DOHH2 (cell line): ENCODE measurements at regions not wholly inside any gene's neighbourhood (a gene's known extent, or its start where the extent isn't known, plus 50 kb on each side); places are given as distances from the start of the nearest gene placed in this dataset.

Experiments used
- H3F3A ChIP-seq: fragments of 200-600 bp; sonication (generic), shearing (Covaris generic); 2 replicates; pipeline ENCODE4 v1.6.0; 2016; ENCODE audit warnings: antibody characterized with exemption, mild to moderate bottlenecking; ENCODE audit not compliant: control insufficient read depth, insufficient read depth
- H3K27ac ChIP-seq: fragments of 200-600 bp; sonication (generic); 2 replicates; pipeline ENCODE4 v1.5.1; 2014; ENCODE audit warnings: low read depth, mild to moderate bottlenecking, low read length, moderate library complexity
- H3K27me3 ChIP-seq: fragments of 200-600 bp; sonication (generic); 2 replicates; pipeline ENCODE4 v1.6.1; 2014; ENCODE audit warnings: mild to moderate bottlenecking, low read length, mixed read lengths; ENCODE audit not compliant: control insufficient read depth
- H3K36me3 ChIP-seq: fragments of 200-600 bp; sonication (generic); 2 replicates; pipeline ENCODE4 v1.6.1; 2014; ENCODE audit warnings: mild to moderate bottlenecking, low read length, moderate library complexity, mixed read lengths; ENCODE audit not compliant: control insufficient read depth
- H3K4me1 ChIP-seq: fragments of 200-600 bp; sonication (generic); 2 replicates; pipeline ENCODE4 v1.6.1; 2014; ENCODE audit warnings: mild to moderate bottlenecking, low read length, mixed read lengths; ENCODE audit not compliant: control insufficient read depth
- H3K4me2 ChIP-seq: fragments of 200-600 bp; sonication (generic); 2 replicates; pipeline ENCODE4 v1.6.0; 2014; ENCODE audit warnings: mild to moderate bottlenecking, low read length, moderate library complexity
- H3K4me3 ChIP-seq: fragments of 200-600 bp; sonication (generic); 2 replicates; pipeline ENCODE4 v1.5.1; 2014; ENCODE audit warnings: mild to moderate bottlenecking, low read length, mixed read lengths
- H3K79me2 ChIP-seq: fragments of 200-600 bp; sonication (generic); 2 replicates; pipeline ENCODE4 v1.6.1; 2014; ENCODE audit warnings: mild to moderate bottlenecking, low read length, mixed read lengths; ENCODE audit not compliant: control insufficient read depth
- H3K9me2 ChIP-seq: fragments of 200-600 bp; sonication (generic); replicated peaks from 2 replicates; pipeline ENCODE4 v1.6.1; 2014; ENCODE audit warnings: mild to moderate bottlenecking, low read length, mixed read lengths; ENCODE audit not compliant: control insufficient read depth
- H3K9me3 ChIP-seq: fragments of 200-600 bp; sonication (generic); 2 replicates; pipeline ENCODE4 v1.6.1; 2014; ENCODE audit warnings: antibody characterized with exemption, low read length, mixed read lengths; ENCODE audit not compliant: control insufficient read depth, insufficient read depth
- H4K20me1 ChIP-seq: fragments of 200-600 bp; sonication (generic); 2 replicates; pipeline ENCODE4 v1.6.0; 2014; ENCODE audit warnings: low read depth, mild to moderate bottlenecking, antibody characterized with exemption, low read length, moderate library complexity; ENCODE audit not compliant: control insufficient read depth, insufficient read depth
- CTCF ChIP-seq: fragments of 200-600 bp; sonication (generic); IDR thresholded peaks from one replicate; pipeline ENCODE4 v1.5.1; 2014; ENCODE audit warnings: antibody characterized with exemption, mild to moderate bottlenecking, low read depth, low read length; ENCODE audit not compliant: poor library complexity, severe bottlenecking
- EZH2phosphoT487 ChIP-seq: fragments of 200-600 bp; sonication (generic); IDR thresholded peaks from 2 replicates; pipeline ENCODE4 v1.6.1; 2017; ENCODE audit warnings: borderline replicate concordance, mild to moderate bottlenecking, antibody characterized with exemption, low read length, moderate library complexity, mixed read lengths

- Histone ChIP-seq H3F3A (no peaks in the 10 kb centered on the region), H3K36me3 (no peaks in the 10 kb centered on the region), H3K27ac (no peak overlapping the region), H3K9me3 (no peaks in the 10 kb centered on the region), H3K4me3 (no peak overlapping the region), H3K79me2 (no peaks in the 10 kb centered on the region), H3K27me3 (no peaks in the 10 kb centered on the region), H4K20me1 (no peaks in the 10 kb centered on the region), H3K9me2 (no peaks in the 10 kb centered on the region), H3K4me1 (no peaks in the 10 kb centered on the region), H3K4me2 (no peak overlapping the region)
- no peak for TF ChIP-seq EZH2phosphoT487
- TF ChIP-seq CTCF = no peak
Observed at GRCh38 chr9:88691811-88692210, 156.8 kb downstream of the NXNL2 start.

DNA sequence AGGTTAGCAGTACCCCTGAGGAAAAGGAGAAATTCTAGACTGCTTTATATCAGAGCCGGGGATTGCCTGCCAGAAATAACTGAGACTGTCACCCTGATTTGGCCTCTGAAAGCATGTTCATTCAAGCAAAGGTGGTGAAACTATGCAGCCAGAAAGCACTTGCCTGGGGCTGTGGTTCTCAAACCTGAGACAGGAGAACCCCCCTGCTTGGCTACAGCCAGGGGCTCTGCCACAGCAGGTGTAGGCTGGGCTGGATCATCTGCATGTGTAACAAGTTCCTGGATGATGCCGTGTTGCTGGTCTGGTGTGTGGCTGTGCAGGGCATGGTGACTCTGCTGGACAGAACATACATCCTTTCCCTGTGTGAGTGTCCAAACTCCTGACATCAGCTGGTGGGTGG lies 157.8 kb downstream of the NXNL2 start:
- no peak overlapping the region for H3K4me3 ChIP-seq
- no peak overlapping the region for H3K4me2 ChIP-seq

GRCh38 chr9:88694625-88695024 lies 159.6 kb downstream of the NXNL2 start:
- no peaks in the 10 kb centered on the region for H3K9me2 ChIP-seq
- no peak overlapping the region for H3K4me2 ChIP-seq
- no peaks in the 10 kb centered on the region for H3K27me3 ChIP-seq
- TF ChIP-seq EZH2phosphoT487 = no peak
- TF ChIP-seq CTCF = no peak
- no peaks in the 10 kb centered on the region for H3K4me1 ChIP-seq
- H3K36me3 ChIP-seq = no peaks in the 10 kb centered on the region
- no peaks in the 10 kb centered on the region for H3K9me3 ChIP-seq
- H3F3A ChIP-seq = no peaks in the 10 kb centered on the region
- no peak overlapping the region for H3K27ac ChIP-seq
- no peak overlapping the region for H3K4me3 ChIP-seq
- H3K79me2 ChIP-seq = no peaks in the 10 kb centered on the region
- no peaks in the 10 kb centered on the region for H4K20me1 ChIP-seq

More for the DNA sequence above, 157.8 kb downstream of the NXNL2 start:
- Histone ChIP-seq H3K9me2 (no peaks in the 10 kb centered on the region), H3K27ac (no peak overlapping the region), H3K4me1 (no peaks in the 10 kb centered on the region), H3F3A (no peaks in the 10 kb centered on the region), H3K27me3 (no peaks in the 10 kb centered on the region), H3K9me3 (no peaks in the 10 kb centered on the region), H3K79me2 (no peaks in the 10 kb centered on the region), H3K36me3 (no peaks in the 10 kb centered on the region), H4K20me1 (no peaks in the 10 kb centered on the region)
- TF ChIP-seq CTCF (no peak), EZH2phosphoT487 (no peak)

DNA sequence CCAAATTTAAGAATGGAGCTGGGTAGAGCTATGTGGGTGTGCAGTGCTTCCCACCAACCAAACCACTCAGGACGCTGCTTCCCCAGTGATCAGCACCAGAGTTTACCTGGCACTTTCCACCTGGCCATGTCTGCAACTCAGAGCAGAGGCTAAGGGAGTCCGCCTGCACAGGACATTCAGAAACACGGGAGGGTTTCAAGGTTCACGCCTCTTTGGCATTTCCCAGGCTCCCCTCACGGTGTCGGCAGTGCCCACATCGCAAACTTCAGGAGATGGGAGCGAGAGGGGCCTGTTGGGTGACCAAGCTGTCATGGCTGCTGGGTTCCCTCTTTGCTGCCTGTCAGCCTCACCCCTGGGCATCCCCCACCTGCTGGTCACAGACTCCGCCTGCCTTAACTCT lies 161.5 kb downstream of the NXNL2 start:
- no peaks in the 10 kb centered on the region for H3K9me3 ChIP-seq
- H4K20me1 ChIP-seq = no peaks in the 10 kb centered on the region
- no peak for TF ChIP-seq CTCF
- TF ChIP-seq EZH2phosphoT487 = no peak
- no peaks in the 10 kb centered on the region for H3K27me3 ChIP-seq
- H3K4me3 ChIP-seq = no peak overlapping the region
- H3K36me3 ChIP-seq = no peaks in the 10 kb centered on the region
- H3K79me2 ChIP-seq = no peaks in the 10 kb centered on the region
- no peaks in the 10 kb centered on the region for H3K9me2 ChIP-seq
- no peak overlapping the region for H3K27ac ChIP-seq
- H3K4me1 ChIP-seq = no peaks in the 10 kb centered on the region
- H3F3A ChIP-seq = no peaks in the 10 kb centered on the region
- no peak overlapping the region for H3K4me2 ChIP-seq
